OCI-LY1 (cell line): ENCODE measurements at regions not wholly inside any gene's neighbourhood (a gene's known extent, or its start where the extent isn't known, plus 50 kb on each side); places are given as distances from the start of the nearest gene placed in this dataset.

Source experiments
- CTCF ChIP-seq: fragments of 200-600 bp; sonication (generic), shearing (Covaris generic); IDR thresholded peaks from 2 replicates; pipeline ENCODE4 v1.5.1; 2017; ENCODE audit warnings: mild to moderate bottlenecking, antibody characterized with exemption, low read length, moderate library complexity, mixed read lengths
- EZH2 ChIP-seq: fragments of 200-600 bp; sonication (generic), shearing (Covaris generic); IDR thresholded peaks from 2 replicates; pipeline ENCODE4 v1.8.0; 2017; ENCODE audit warnings: borderline replicate concordance, mixed run types, mild to moderate bottlenecking, antibody characterized with exemption, low read length, moderate library complexity, mixed read lengths

- TF ChIP-seq EZH2 = no peak
- TF ChIP-seq CTCF = no peak
Measured at GRCh38 chr5:61777292-61777691, 445.2 kb downstream of the ZSWIM6 start.
